ENCODE measurements at regions not wholly inside any gene's neighbourhood (a gene's known extent, or its start where the extent isn't known, plus 50 kb on each side); places are given as distances from the start of the nearest gene placed in this dataset.
"Not testable (repeated sequence)": the region's sequence is repeated elsewhere in the genome, so short reads cannot be mapped to it uniquely, and the experiment has no call there.

- Mint-ChIP-seq H3K4me1 (ENCODE audit: low read depth in 2 of 2) (no peaks in the 10 kb centered on the region), H3K4me3 (no peak overlapping the region), H3K9me3 (no peaks in the 10 kb centered on the region), H3K27ac (peak overlapping the region in 1 of 2 donors; percentile 5), H3K27me3 (no peaks in the 10 kb centered on the region), H3K36me3 (ENCODE audit: insufficient read depth) (no peaks in the 10 kb centered on the region)
- ATAC-seq (replicated peaks): no peak
- DNase-seq: no peak
Measured at GRCh38 chr12:104906695-104907094, 51.4 kb downstream of the SLC41A2 start.

GRCh38 chr12:104905446-104905845 is 52.6 kb downstream of the SLC41A2 start:
- not testable (repeated sequence) for DNase-seq; ATAC-seq (replicated peaks); H3K4me3 Mint-ChIP-seq; H3K27ac Mint-ChIP-seq; H3K36me3 Mint-ChIP-seq (ENCODE audit: insufficient read depth); H3K9me3 Mint-ChIP-seq; H3K27me3 Mint-ChIP-seq; H3K4me1 Mint-ChIP-seq (ENCODE audit: low read depth in 2 of 2)

GRCh38 chr12:104903648-104904423 is 54.3 kb downstream of the SLC41A2 start:
- H3K4me1 Mint-ChIP-seq (ENCODE audit: low read depth in 2 of 2): no peaks in the 10 kb centered on the region
- no peak overlapping the region for H3K27ac Mint-ChIP-seq
- H3K4me3 Mint-ChIP-seq: no peak overlapping the region
- ATAC-seq (replicated peaks) (no peak), DNase-seq (no peak)
- no peaks in the 10 kb centered on the region for H3K27me3 Mint-ChIP-seq
- no peaks in the 10 kb centered on the region for H3K9me3 Mint-ChIP-seq
- H3K36me3 Mint-ChIP-seq (ENCODE audit: insufficient read depth): no peaks in the 10 kb centered on the region

GRCh38 chr12:104902125-104902524 is 56.0 kb downstream of the SLC41A2 start:
- Mint-ChIP-seq H3K4me3 (no peak overlapping the region), H3K9me3 (no peaks in the 10 kb centered on the region), H3K36me3 (ENCODE audit: insufficient read depth) (no peaks in the 10 kb centered on the region), H3K27ac (no peak overlapping the region), H3K4me1 (ENCODE audit: low read depth in 2 of 2) (no peaks in the 10 kb centered on the region), H3K27me3 (no peaks in the 10 kb centered on the region)
- no peak for DNase-seq
- no peak for ATAC-seq (replicated peaks)

- Mint-ChIP-seq H3K9me3 (no peaks in the 10 kb centered on the region), H3K4me3 (no peak overlapping the region), H3K27me3 (no peaks in the 10 kb centered on the region), H3K27ac (no peak overlapping the region), H3K4me1 (ENCODE audit: low read depth in 2 of 2) (no peaks in the 10 kb centered on the region), H3K36me3 (ENCODE audit: insufficient read depth) (no peaks in the 10 kb centered on the region)
- DNase-seq: no peak
- no peak for ATAC-seq (replicated peaks)
Measured at GRCh38 chr12:104896710-104897109, 61.4 kb downstream of the SLC41A2 start.

- Mint-ChIP-seq H3K27me3 (no peaks in the 10 kb centered on the region), H3K9me3 (no peaks in the 10 kb centered on the region), H3K27ac (no peak overlapping the region), H3K4me1 (ENCODE audit: low read depth in 2 of 2) (no peaks in the 10 kb centered on the region), H3K36me3 (ENCODE audit: insufficient read depth) (no peaks in the 10 kb centered on the region), H3K4me3 (no peak overlapping the region)
- DNase-seq (no peak), ATAC-seq (replicated peaks) (no peak)
Measured at GRCh38 chr12:104896146-104896545, 61.9 kb downstream of the SLC41A2 start.

- no peaks in the 10 kb centered on the region for H3K36me3 Mint-ChIP-seq (ENCODE audit: insufficient read depth)
- DNase-seq (no peak), ATAC-seq (replicated peaks) (no peak)
- no peak overlapping the region for H3K4me3 Mint-ChIP-seq
- H3K4me1 Mint-ChIP-seq (ENCODE audit: low read depth in 2 of 2): no peaks in the 10 kb centered on the region
- H3K9me3 Mint-ChIP-seq: no peaks in the 10 kb centered on the region
- H3K27me3 Mint-ChIP-seq: no peaks in the 10 kb centered on the region
- no peak overlapping the region for H3K27ac Mint-ChIP-seq
Measured at GRCh38 chr12:104895415-104895814, 62.7 kb downstream of the SLC41A2 start.

- no peaks in the 10 kb centered on the region for H3K36me3 Mint-ChIP-seq (ENCODE audit: insufficient read depth)
- H3K4me3 Mint-ChIP-seq: no peak overlapping the region
- no peak overlapping the region for H3K27ac Mint-ChIP-seq
- DNase-seq (no peak), ATAC-seq (replicated peaks) (no peak)
- no peaks in the 10 kb centered on the region for H3K4me1 Mint-ChIP-seq (ENCODE audit: low read depth in 2 of 2)
- no peaks in the 10 kb centered on the region for H3K9me3 Mint-ChIP-seq
- H3K27me3 Mint-ChIP-seq: no peaks in the 10 kb centered on the region
Measured at GRCh38 chr12:104890476-104891096, 67.5 kb downstream of the SLC41A2 start.

GRCh38 chr12:104889735-104890134 is 68.4 kb downstream of the SLC41A2 start:
- Mint-ChIP-seq H3K4me3 (no peak overlapping the region), H3K27ac (no peak overlapping the region), H3K27me3 (no peaks in the 10 kb centered on the region), H3K36me3 (ENCODE audit: insufficient read depth) (no peaks in the 10 kb centered on the region), H3K9me3 (no peaks in the 10 kb centered on the region), H3K4me1 (ENCODE audit: low read depth in 2 of 2) (no peaks in the 10 kb centered on the region)
- ATAC-seq (replicated peaks) (no peak), DNase-seq (no peak)

- H3K27ac Mint-ChIP-seq: no peak overlapping the region
- ATAC-seq (replicated peaks) (no peak), DNase-seq (no peak)
- no peaks in the 10 kb centered on the region for H3K4me1 Mint-ChIP-seq (ENCODE audit: low read depth in 2 of 2)
- H3K4me3 Mint-ChIP-seq: no peak overlapping the region
- H3K36me3 Mint-ChIP-seq (ENCODE audit: insufficient read depth): no peaks in the 10 kb centered on the region
- H3K27me3 Mint-ChIP-seq: no peaks in the 10 kb centered on the region
- H3K9me3 Mint-ChIP-seq: no peaks in the 10 kb centered on the region
Measured at GRCh38 chr12:104888892-104889291, 69.2 kb downstream of the SLC41A2 start.

- ATAC-seq (replicated peaks) (no peak), DNase-seq (no peak)
- Mint-ChIP-seq H3K27me3 (peaks cover under 1 to 2% of the 10 kb centered on the region in 2 donors), H3K27ac (no peak overlapping the region), H3K36me3 (ENCODE audit: insufficient read depth) (no peaks in the 10 kb centered on the region), H3K4me1 (ENCODE audit: low read depth in 2 of 2) (no peaks in the 10 kb centered on the region), H3K9me3 (no peaks in the 10 kb centered on the region), H3K4me3 (no peak overlapping the region)
Measured at GRCh38 chr12:104888481-104888880, 69.6 kb downstream of the SLC41A2 start.

- H3K36me3 Mint-ChIP-seq (ENCODE audit: insufficient read depth): no peaks in the 10 kb centered on the region
- no peaks in the 10 kb centered on the region for H3K4me1 Mint-ChIP-seq (ENCODE audit: low read depth in 2 of 2)
- DNase-seq: no peak
- no peak overlapping the region for H3K27ac Mint-ChIP-seq
- H3K9me3 Mint-ChIP-seq: no peaks in the 10 kb centered on the region
- H3K27me3 Mint-ChIP-seq: peaks cover 8 to 9% of the 10 kb centered on the region in 2 donors
- no peak for ATAC-seq (replicated peaks)
- no peak overlapping the region for H3K4me3 Mint-ChIP-seq
Measured at GRCh38 chr12:104887452-104887851, 70.6 kb downstream of the SLC41A2 start.

GRCh38 chr12:104886418-104887401 is 71.4 kb downstream of the SLC41A2 start:
- Mint-ChIP-seq H3K4me3 (no peak overlapping the region), H3K36me3 (ENCODE audit: insufficient read depth) (no peaks in the 10 kb centered on the region), H3K9me3 (no peaks in the 10 kb centered on the region), H3K27ac (no peak overlapping the region), H3K27me3 (peaks cover 12 to 15% of the 10 kb centered on the region in 2 donors), H3K4me1 (ENCODE audit: low read depth in 2 of 2) (no peaks in the 10 kb centered on the region)
- ATAC-seq (replicated peaks) (no peak), DNase-seq (no peak)
